BJ (cell line): ENCODE measurements at regions not wholly inside any gene's neighbourhood (a gene's known extent, or its start where the extent isn't known, plus 50 kb on each side); places are given as distances from the start of the nearest gene placed in this dataset.

Source experiments
- CTCF ChIA-PET: fragments of 350-600 bp; formaldehyde crosslinking; extraction: SDS; loops from one replicate; lab custom pipeline; 2021; ENCODE audit warnings: antibody characterized with exemption, inconsistent platforms; lab: Yijun Ruan, JAX
- POLR2A ChIA-PET: fragments of 300-600 bp; sonication (Branson Sonifier 250); formaldehyde crosslinking; extraction: SDS; loops from one replicate; lab custom pipeline; 2021; ENCODE audit warnings: antibody characterized with exemption; lab: Charles Lee
- DNase-seq: peaks from one replicate; pipeline ENCODE4 v3.0.0-alpha.2; 2011; ENCODE audit warnings: low read depth
- H3K27me3 ChIP-seq: 2 replicates; pipeline ENCODE4 v1.6.0; 2011; ENCODE audit warnings: low read length; ENCODE audit not compliant: control insufficient read depth, insufficient read depth
- H3K36me3 ChIP-seq: 2 replicates; pipeline ENCODE4 v1.5.1; 2011; ENCODE audit warnings: low read length; ENCODE audit not compliant: control insufficient read depth, insufficient read depth
- H3K4me3 ChIP-seq: 2 replicates; pipeline ENCODE4 v1.5.1; 2011; ENCODE audit warnings: low read depth, mild to moderate bottlenecking, control low read depth, low read length
- TF ChIP-seq, protein P1 (sequence below): IDR thresholded peaks from 2 replicates; pipeline ENCODE4 v1.5.1; 2011; ENCODE audit warnings: low read depth, mild to moderate bottlenecking, control low read depth, inconsistent platforms, low read length, moderate library complexity; ENCODE audit not compliant: insufficient read depth

DNA sequence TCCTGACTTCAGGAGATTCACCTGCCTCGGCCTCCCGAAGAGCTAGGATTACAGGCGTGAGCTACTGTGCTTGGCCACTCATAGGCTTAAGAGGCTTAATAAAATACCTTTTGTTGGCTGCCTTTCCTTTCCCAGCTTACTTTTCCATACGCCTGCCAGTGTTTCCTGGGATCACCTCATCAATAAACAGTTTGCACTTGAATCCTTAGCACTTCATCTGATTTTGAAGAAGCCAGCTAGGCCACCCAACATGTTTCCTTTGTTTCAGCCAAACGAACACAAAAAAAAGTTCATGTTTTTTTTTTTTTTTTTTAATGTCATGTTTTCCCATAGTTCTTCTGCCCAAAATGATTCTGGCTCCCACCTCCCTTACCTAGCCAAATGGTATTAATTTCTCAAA lies 92.3 kb downstream of the RAP2B start:
- TF ChIP-seq, protein P1, sequence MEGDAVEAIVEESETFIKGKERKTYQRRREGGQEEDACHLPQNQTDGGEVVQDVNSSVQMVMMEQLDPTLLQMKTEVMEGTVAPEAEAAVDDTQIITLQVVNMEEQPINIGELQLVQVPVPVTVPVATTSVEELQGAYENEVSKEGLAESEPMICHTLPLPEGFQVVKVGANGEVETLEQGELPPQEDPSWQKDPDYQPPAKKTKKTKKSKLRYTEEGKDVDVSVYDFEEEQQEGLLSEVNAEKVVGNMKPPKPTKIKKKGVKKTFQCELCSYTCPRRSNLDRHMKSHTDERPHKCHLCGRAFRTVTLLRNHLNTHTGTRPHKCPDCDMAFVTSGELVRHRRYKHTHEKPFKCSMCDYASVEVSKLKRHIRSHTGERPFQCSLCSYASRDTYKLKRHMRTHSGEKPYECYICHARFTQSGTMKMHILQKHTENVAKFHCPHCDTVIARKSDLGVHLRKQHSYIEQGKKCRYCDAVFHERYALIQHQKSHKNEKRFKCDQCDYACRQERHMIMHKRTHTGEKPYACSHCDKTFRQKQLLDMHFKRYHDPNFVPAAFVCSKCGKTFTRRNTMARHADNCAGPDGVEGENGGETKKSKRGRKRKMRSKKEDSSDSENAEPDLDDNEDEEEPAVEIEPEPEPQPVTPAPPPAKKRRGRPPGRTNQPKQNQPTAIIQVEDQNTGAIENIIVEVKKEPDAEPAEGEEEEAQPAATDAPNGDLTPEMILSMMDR: no peak

DNA sequence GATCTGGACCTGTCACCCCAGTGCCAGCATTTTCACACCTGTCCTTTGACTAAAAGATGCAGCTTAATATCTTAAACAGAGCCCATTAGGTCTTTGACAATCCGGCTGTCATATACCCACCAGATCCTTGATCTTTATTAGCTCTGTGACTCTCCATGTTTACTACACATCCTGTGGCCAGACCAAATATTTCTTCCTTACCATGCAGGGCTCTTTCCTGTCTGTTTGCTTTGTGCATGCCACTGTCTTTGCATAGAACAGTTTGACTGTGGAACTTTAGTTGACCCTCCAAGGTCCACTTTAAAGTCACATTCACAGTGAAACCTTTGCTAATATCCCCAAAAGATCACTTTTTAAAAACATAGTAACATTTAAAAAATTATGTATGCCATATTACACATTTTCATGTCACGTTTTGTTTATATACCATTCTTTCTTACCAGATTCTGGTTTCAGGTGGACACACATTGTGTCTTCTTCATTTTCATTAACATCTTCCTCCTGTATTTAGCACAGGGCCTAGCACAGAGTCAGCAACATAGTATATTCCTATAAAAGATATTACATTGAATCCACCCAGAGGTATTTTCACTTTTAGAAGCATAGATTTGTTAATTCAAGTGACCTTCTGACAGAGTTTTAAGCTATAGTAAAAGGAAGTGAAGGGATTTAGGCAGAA lies 95.8 kb downstream of the RAP2B start:
- CTCF ChIA-PET: no interaction called here
- POLR2A ChIA-PET: no interaction called here
- no peaks in the 10 kb centered on the region for H3K27me3 ChIP-seq
- H3K4me3 ChIP-seq: no peak overlapping the region
- no peak for DNase-seq
- TF ChIP-seq, protein P1: no peak
- no peaks in the 10 kb centered on the region for H3K36me3 ChIP-seq

More for the DNA sequence above, 92.3 kb downstream of the RAP2B start:
- no peak overlapping the region for H3K4me3 ChIP-seq
- POLR2A ChIA-PET: no interaction called here
- no peaks in the 10 kb centered on the region for H3K36me3 ChIP-seq
- CTCF ChIA-PET: no interaction called here
- DNase-seq: no peak
- no peaks in the 10 kb centered on the region for H3K27me3 ChIP-seq

DNA sequence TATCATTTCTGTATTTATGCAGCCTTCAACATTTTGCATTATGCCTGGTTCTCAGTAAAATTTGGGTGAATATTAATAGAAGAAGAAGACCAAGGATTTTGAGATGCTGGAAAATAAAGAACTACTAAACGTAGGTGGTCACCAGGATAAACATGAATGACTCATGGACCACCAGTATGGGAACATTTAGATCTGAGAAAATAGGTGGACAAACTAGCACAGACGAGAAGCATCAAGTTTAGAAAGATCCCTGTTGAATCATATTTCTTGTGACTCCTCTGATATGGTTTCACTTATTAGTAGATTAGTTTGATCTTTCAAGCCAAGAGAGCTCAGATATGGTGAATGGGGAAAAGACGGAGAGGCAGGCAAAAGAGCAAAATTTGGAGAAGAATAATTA lies 97.9 kb downstream of the RAP2B start:
- Histone ChIP-seq H3K4me3 (no peak overlapping the region), H3K36me3 (no peaks in the 10 kb centered on the region), H3K27me3 (no peaks in the 10 kb centered on the region)
- ChIA-PET POLR2A (interaction anchor here (0.7 kb wide), 1 partner anchor 217 kb away, joined by 3 read pairs; no protein-coding TSS in a partner anchor), CTCF (no interaction called here)
- TF ChIP-seq, protein P1: no peak
- no peak for DNase-seq

DNA sequence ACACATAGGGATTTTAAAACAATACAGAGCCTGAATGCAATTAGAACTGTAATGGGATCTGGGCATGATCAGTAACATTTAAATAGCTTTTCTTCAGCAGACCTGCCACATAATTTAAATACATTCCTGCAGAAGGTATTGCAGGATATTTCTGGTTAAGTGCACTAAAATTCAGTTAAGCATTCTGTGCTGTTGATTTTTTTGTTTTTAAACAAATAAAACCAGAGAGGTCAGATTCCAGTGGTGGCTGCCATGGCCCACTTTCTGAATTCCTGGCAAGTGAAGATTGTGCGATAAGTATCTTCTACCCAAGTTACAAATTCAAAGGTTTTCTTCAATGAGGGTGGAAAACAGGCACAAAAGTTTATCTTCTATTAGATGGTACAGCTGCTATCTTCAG lies 98.7 kb downstream of the RAP2B start:
- H3K4me3 ChIP-seq: no peak overlapping the region
- ChIA-PET CTCF (no interaction called here), POLR2A (interaction anchor here (0.7 kb wide), 1 partner anchor 218 kb away, joined by 3 read pairs; no protein-coding TSS in a partner anchor)
- H3K36me3 ChIP-seq: no peaks in the 10 kb centered on the region
- TF ChIP-seq, protein P1: no peak
- DNase-seq: no peak
- no peaks in the 10 kb centered on the region for H3K27me3 ChIP-seq

DNA sequence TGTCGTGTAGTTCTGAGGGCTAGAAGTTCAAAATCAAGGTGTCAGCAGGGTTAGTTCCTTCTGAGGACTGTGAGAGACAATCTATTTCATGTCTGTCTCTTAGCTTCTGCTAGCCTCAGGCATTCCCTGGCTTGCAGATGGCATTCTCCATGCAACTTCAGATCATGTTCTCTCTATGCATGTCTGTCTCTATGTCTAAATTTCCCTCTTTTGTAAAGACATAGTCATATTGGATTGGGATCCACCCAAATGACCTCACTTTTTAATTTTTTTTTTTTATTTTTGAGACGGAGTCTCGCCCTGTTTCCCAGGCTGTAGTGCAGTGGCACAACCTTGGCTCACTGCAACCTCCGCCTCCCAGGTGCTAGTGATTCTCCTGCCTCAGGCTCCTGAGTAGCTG lies 104.6 kb downstream of the RAP2B start:
- CTCF ChIA-PET: interaction anchor here (1.2 kb wide), 1 partner anchor 103 kb away, joined by 3 read pairs; no protein-coding TSS in a partner anchor
- DNase-seq: no peak
- TF ChIP-seq, protein P1: no peak
- H3K27me3 ChIP-seq: no peaks in the 10 kb centered on the region
- POLR2A ChIA-PET: no interaction called here
- H3K36me3 ChIP-seq: no peaks in the 10 kb centered on the region
- H3K4me3 ChIP-seq: no peak overlapping the region
